HCT116 (cell line): ENCODE measurements at regions not wholly inside any gene's neighbourhood (a gene's known extent, or its start where the extent isn't known, plus 50 kb on each side); places are given as distances from the start of the nearest gene placed in this dataset.

Source experiments
- ATAC-seq: fragments of 200-7000 bp; cut with Tn5 transposase; 2 replicates; pipeline ENCODE4 v1.9.1; 2020; ENCODE audit warnings: mild to moderate bottlenecking, moderate library complexity
- BruUV-seq: library from RNA; stranded (reverse); fragments of 400-500 nt; replicated peaks from 2 replicates; lab custom pipeline; 2021; lab: Mats Ljungman, UMichigan
- CTCF ChIA-PET: fragments of 300-600 bp; sonication (Branson Sonifier 250); formaldehyde crosslinking; loops from one replicate; lab custom pipeline; 2021; ENCODE audit warnings: antibody characterized with exemption; lab: Charles Lee
- POLR2A ChIA-PET: fragments of 300-600, 350-600 bp; sonication (Branson Sonifier 250); formaldehyde crosslinking; loops from one replicate; lab custom pipeline; 2021; ENCODE audit warnings: antibody characterized with exemption; lab: Charles Lee
- RAD21 ChIA-PET, 2 experiments: fragments of 300-600 bp; sonication (Branson Sonifier 250); formaldehyde crosslinking; loops; one replicate each; lab custom pipeline; 2023; ENCODE audit warnings: low total read pairs in 2 of 2; ENCODE audit not compliant: uncharacterized antibody in 2 of 2, unreplicated experiment in 2 of 2, low non-redundant PET in 1 of 2; lab: Charles Lee
- DNase-seq: peaks from one replicate; pipeline ENCODE4 v3.0.0-alpha.2; 2010; ENCODE audit warnings: low read depth, low spot score
- H2AFZ ChIP-seq: fragments of 200-600 bp; shearing (Covaris generic), sonication (generic); 2 replicates; pipeline ENCODE4 v1.6.1; 2017; ENCODE audit warnings: low read depth, mixed run types, mixed read lengths, antibody characterized with exemption, low read length; ENCODE audit not compliant: poor library complexity, severe bottlenecking
- H3K27ac ChIP-seq: 2 replicates; pipeline ENCODE4 v1.5.1; 2012; ENCODE audit warnings: low read depth, low read length
- H3K27me3 ChIP-seq: fragments of 200-600 bp; sonication (generic); 2 replicates; pipeline ENCODE4 v1.6.1; 2016; ENCODE audit warnings: mixed run types, low read length, mixed read lengths; ENCODE audit not compliant: insufficient read depth
- H3K36me3 ChIP-seq, 2 experiments: fragments of 200-500 bp in 1 of 2; fragments of 200-600 bp in 1 of 2; sonication (Bioruptor generic) in 1 of 2; sonication (generic) in 1 of 2; 2 replicates each; pipeline versions ENCODE4 v1.5.1 to v1.6.1; 2014 to 2016; ENCODE audit warnings: low read length in 2 of 2, inconsistent platforms in 1 of 2, mixed read lengths in 1 of 2, mixed run types in 1 of 2; ENCODE audit not compliant: insufficient read depth in 2 of 2, control insufficient read depth in 1 of 2
- H3K4me1 ChIP-seq, 2 experiments: fragments of 200-600 bp in 1 of 2; sonication (generic) in 1 of 2; 2 replicates each; pipeline versions ENCODE4 v1.5.1 to v1.6.1; 2012 to 2017; ENCODE audit warnings: low read length in 2 of 2, inconsistent platforms in 1 of 2, mild to moderate bottlenecking in 1 of 2, mixed read lengths in 1 of 2, mixed run types in 1 of 2, moderate library complexity in 1 of 2; ENCODE audit not compliant: insufficient read depth in 2 of 2, control insufficient read depth in 1 of 2
- H3K4me2 ChIP-seq: fragments of 200-600 bp; sonication (generic); 2 replicates; pipeline ENCODE4 v1.6.1; 2017; ENCODE audit warnings: mixed run types, low read length, mixed read lengths
- H3K4me3 ChIP-seq, 2 experiments: fragments of 200-600 bp in 1 of 2; sonication (generic) in 1 of 2; replicated peaks in 1 of 2; 2 replicates each; pipeline ENCODE4 v1.5.1; 2011 to 2016; ENCODE audit warnings: low read length in 2 of 2, control low read depth in 1 of 2, low read depth in 1 of 2, mild to moderate bottlenecking in 1 of 2, mixed read lengths in 1 of 2, mixed run types in 1 of 2
- H3K79me2 ChIP-seq: fragments of 200-600 bp; sonication (generic); 2 replicates; pipeline ENCODE4 v1.6.1; 2017; ENCODE audit warnings: mild to moderate bottlenecking, mixed run types, low read length, moderate library complexity, mixed read lengths; ENCODE audit not compliant: insufficient read depth
- H3K9ac ChIP-seq: fragments of 200-600 bp; sonication (generic); 2 replicates; pipeline ENCODE4 v1.6.1; 2016; ENCODE audit warnings: low read length, mixed read lengths
- H3K9me2 ChIP-seq: fragments of 200-600 bp; sonication (generic), shearing (Covaris generic); 2 replicates; pipeline ENCODE4 v1.6.1; 2017; ENCODE audit warnings: mixed run types, mild to moderate bottlenecking, moderate library complexity; ENCODE audit not compliant: insufficient read depth
- H3K9me3 ChIP-seq, 2 experiments: fragments of 200-500 bp in 1 of 2; fragments of 200-600 bp in 1 of 2; sonication (Bioruptor generic) in 1 of 2; sonication (generic) in 1 of 2; 2 replicates each; pipeline ENCODE4 v1.6.1; 2014 to 2017; ENCODE audit warnings: low read length in 2 of 2, mixed read lengths in 2 of 2, inconsistent platforms in 1 of 2, low read depth in 1 of 2, mild to moderate bottlenecking in 1 of 2, mixed run types in 1 of 2, moderate library complexity in 1 of 2; ENCODE audit not compliant: control insufficient read depth in 1 of 2, insufficient read depth in 1 of 2
- H4K20me1 ChIP-seq: fragments of 200-600 bp; sonication (generic), shearing (Covaris generic); 2 replicates; pipeline ENCODE4 v1.6.1; 2017; ENCODE audit warnings: mixed run types, mild to moderate bottlenecking, moderate library complexity; ENCODE audit not compliant: insufficient read depth
- CTCF ChIP-seq, 3 experiments: fragments of 200-600 bp in 1 of 3; sonication (generic) in 1 of 3; IDR thresholded peaks in 2 of 3; conservative IDR thresholded peaks in 1 of 3; 2 replicates each; pipeline ENCODE4 v1.5.1; 2012 to 2017; ENCODE audit warnings: low read depth in 2 of 3, low read length in 2 of 3, antibody characterized with exemption in 1 of 3, borderline replicate concordance in 1 of 3, control low read depth in 1 of 3, mild to moderate bottlenecking in 1 of 3, mixed read lengths in 1 of 3, mixed run types in 1 of 3, moderate library complexity in 1 of 3; ENCODE audit not compliant: insufficient read depth in 1 of 3
- ELF1 ChIP-seq: IDR thresholded peaks from 2 replicates; pipeline ENCODE4 v1.6.1; 2012; ENCODE audit warnings: low read depth, borderline replicate concordance
- EZH2phosphoT487 ChIP-seq: fragments of 200-600 bp; IDR thresholded peaks from 2 replicates; pipeline ENCODE4 v1.6.1; 2018; ENCODE audit warnings: antibody characterized with exemption, borderline replicate concordance
- RAD21 ChIP-seq: IDR thresholded peaks from 2 replicates; pipeline ENCODE4 v1.6.1; 2012; ENCODE audit warnings: low read depth, mild to moderate bottlenecking
- REST ChIP-seq: IDR thresholded peaks from 2 replicates; pipeline ENCODE4 v1.6.1; 2012; ENCODE audit warnings: low read depth
- SP1 ChIP-seq: IDR thresholded peaks from 2 replicates; pipeline ENCODE4 v1.6.1; 2012; ENCODE audit warnings: low read depth
- TCF7L2 ChIP-seq: IDR thresholded peaks from 2 replicates; pipeline ENCODE4 v1.7.0; 2011; ENCODE audit warnings: borderline replicate concordance, inconsistent platforms; ENCODE audit not compliant: insufficient read depth, insufficient read length; ENCODE audit errors: extremely low read depth
- YY1 ChIP-seq: IDR thresholded peaks from 2 replicates; pipeline ENCODE4 v1.6.1; 2011; ENCODE audit warnings: low read length, low read depth, moderate library complexity, mild to moderate bottlenecking; ENCODE audit not compliant: insufficient replicate concordance; ENCODE audit errors: extremely low read depth
- ZFX ChIP-seq: fragments of 450-650 bp; IDR thresholded peaks from 2 replicates; pipeline ENCODE4 v1.6.1; 2017
- ZNF274 ChIP-seq: fragments of 200-500 bp; sonication (Bioruptor generic); IDR thresholded peaks from 2 replicates; pipeline ENCODE4 v1.6.1; 2014; ENCODE audit warnings: mild to moderate bottlenecking, low read depth, low read length, inconsistent platforms
- intact Hi-C: fragments of 100-400 bp; cut with micrococcal nuclease; formaldehyde crosslinking; loops from 2 replicates; pipeline ENCODE4 v1.10.0; 2022

- TF ChIP-seq ELF1 (no peak), YY1 (no peak), SP1 (no peak), ZFX (no peak), REST (no peak), EZH2phosphoT487 (no peak)
Observed at GRCh38 chr6:44631968-44632367, 244.5 kb downstream of the CDC5L start (continued).

DNA sequence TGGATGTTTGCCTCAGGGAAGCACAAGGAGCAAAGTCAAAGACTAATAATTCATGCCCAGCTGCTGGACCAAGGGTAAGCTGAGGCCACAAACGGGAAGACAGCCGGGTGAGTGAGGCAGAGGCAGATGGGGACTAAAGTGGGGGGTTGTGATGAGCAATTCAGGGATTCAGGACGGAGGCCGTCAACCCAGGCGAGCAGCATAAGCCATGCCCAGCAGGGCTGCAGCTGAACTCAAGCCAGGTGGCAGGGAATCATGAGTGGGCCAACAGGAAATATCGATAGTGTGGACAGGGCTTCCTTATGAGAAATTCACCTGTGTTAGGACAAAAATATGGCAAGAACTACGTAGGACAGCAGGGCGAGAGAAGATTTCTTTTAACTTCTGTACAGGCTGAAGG, 246.8 kb downstream of the CDC5L start:
- Histone ChIP-seq H3K9ac (no peak overlapping the region), H3K79me2 (no peaks in the 10 kb centered on the region), H3K4me2 (no peak overlapping the region), H3K27ac (no peak overlapping the region), H3K9me2 (no peaks in the 10 kb centered on the region), H3K27me3 (no peaks in the 10 kb centered on the region), H3K36me3 (no peaks in the 10 kb centered on the region), H3K4me1 (peaks cover 0 to 7% of the 10 kb centered on the region in 2 experiments; a peak in 1 of 4 replicates), H2AFZ (no peak overlapping the region), H3K9me3 (no peaks in the 10 kb centered on the region), H3K4me3 (no peak overlapping the region), H4K20me1 (no peaks in the 10 kb centered on the region)
- intact Hi-C loops, result loop anchor here (5.0 kb wide), 1 partner anchor 157 kb away; no protein-coding TSS in a partner anchor
- DNase-seq (no peak), ATAC-seq (no peak)
- no peak for TF ChIP-seq ZFX
- no peak for TF ChIP-seq RAD21
- TF ChIP-seq CTCF (IDR thresholded peaks at IDR 0.05 in 2 of 3, conservative IDR thresholded peaks at IDR 0.05 in 1 of 3; ENCODE audit: borderline replicate concordance in 1 of 3, insufficient read depth in 1 of 3, low read depth in 2 of 3, low read length in 2 of 3), result no peak
- no peak for TF ChIP-seq ZNF274
- TF ChIP-seq TCF7L2, result no peak
- BruUV-seq, result no TSS peak
- ChIA-PET RAD21 (no interaction called here), POLR2A (no interaction called here), CTCF (interaction anchor here (4.9 kb wide), 1 partner anchor 1288 kb away, joined by 65 read pairs; no protein-coding TSS in a partner anchor)
